Glutamatergic neuron (in vitro differentiated cells): ENCODE measurements at regions not wholly inside any gene's neighbourhood (a gene's known extent, or its start where the extent isn't known, plus 50 kb on each side); places are given as distances from the start of the nearest gene placed in this dataset.

Experiments
- DNase-seq: peaks from one replicate; pipeline ENCODE4 v3.0.0; 2022
- H3K27ac Mint-ChIP-seq: one replicate; pipeline ENCODE4 v1.8.0; 2020; ENCODE audit warnings: mild to moderate bottlenecking, mixed read lengths, inconsistent platforms; ENCODE audit not compliant: unreplicated experiment
- H3K27me3 Mint-ChIP-seq: one replicate; pipeline ENCODE4 v1.8.0; 2020; ENCODE audit warnings: mild to moderate bottlenecking, moderate library complexity, mixed read lengths, inconsistent platforms; ENCODE audit not compliant: unreplicated experiment
- H3K36me3 Mint-ChIP-seq: one replicate; pipeline ENCODE4 v1.8.0; 2020; ENCODE audit warnings: mild to moderate bottlenecking, mixed read lengths, inconsistent platforms; ENCODE audit not compliant: unreplicated experiment
- H3K4me1 Mint-ChIP-seq: one replicate; pipeline ENCODE4 v1.8.0; 2020; ENCODE audit warnings: mild to moderate bottlenecking, low read depth, mixed read lengths, inconsistent platforms; ENCODE audit not compliant: unreplicated experiment
- H3K4me3 Mint-ChIP-seq: one replicate; pipeline ENCODE4 v1.8.0; 2020; ENCODE audit warnings: mild to moderate bottlenecking, mixed read lengths, inconsistent platforms; ENCODE audit not compliant: unreplicated experiment
- H3K9me3 Mint-ChIP-seq: one replicate; pipeline ENCODE4 v1.8.0; 2020; ENCODE audit warnings: mild to moderate bottlenecking, moderate library complexity, mixed read lengths, inconsistent platforms; ENCODE audit not compliant: unreplicated experiment
- TF ChIP-seq, protein P1 (sequence below): fragments of 200-600 bp; sonication (generic); IDR thresholded peaks from one replicate; pipeline ENCODE4 v1.5.0; 2021; ENCODE audit not compliant: partially characterized antibody, unreplicated experiment

DNA sequence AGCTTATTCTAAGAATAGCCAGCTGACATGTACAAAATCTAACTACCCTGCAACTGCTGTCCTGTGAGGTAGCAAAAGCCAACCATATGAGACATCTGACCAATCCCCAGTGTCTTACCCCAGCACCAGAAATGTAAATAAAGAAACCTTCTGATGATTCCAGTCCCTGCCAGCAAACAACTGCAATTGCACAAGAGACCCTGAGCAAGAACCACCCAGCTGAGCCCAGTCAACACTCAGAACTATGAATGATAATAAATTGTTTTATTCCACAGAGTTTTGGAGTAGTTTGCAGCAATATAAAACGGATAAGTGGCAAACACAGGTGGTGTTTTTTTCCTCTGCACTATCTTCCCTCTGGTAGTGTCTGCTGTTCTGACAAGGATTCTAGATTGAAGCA lies 94.9 kb downstream of the ERCC5 start:
- Mint-ChIP-seq H3K27me3 (peaks cover 2% of the 10 kb centered on the region), H3K9me3 (peaks cover 3% of the 10 kb centered on the region), H3K4me1 (no peaks in the 10 kb centered on the region), H3K4me3 (no peak overlapping the region), H3K36me3 (no peaks in the 10 kb centered on the region), H3K27ac (no peak overlapping the region)
- no peak for DNase-seq
- TF ChIP-seq, protein P1, sequence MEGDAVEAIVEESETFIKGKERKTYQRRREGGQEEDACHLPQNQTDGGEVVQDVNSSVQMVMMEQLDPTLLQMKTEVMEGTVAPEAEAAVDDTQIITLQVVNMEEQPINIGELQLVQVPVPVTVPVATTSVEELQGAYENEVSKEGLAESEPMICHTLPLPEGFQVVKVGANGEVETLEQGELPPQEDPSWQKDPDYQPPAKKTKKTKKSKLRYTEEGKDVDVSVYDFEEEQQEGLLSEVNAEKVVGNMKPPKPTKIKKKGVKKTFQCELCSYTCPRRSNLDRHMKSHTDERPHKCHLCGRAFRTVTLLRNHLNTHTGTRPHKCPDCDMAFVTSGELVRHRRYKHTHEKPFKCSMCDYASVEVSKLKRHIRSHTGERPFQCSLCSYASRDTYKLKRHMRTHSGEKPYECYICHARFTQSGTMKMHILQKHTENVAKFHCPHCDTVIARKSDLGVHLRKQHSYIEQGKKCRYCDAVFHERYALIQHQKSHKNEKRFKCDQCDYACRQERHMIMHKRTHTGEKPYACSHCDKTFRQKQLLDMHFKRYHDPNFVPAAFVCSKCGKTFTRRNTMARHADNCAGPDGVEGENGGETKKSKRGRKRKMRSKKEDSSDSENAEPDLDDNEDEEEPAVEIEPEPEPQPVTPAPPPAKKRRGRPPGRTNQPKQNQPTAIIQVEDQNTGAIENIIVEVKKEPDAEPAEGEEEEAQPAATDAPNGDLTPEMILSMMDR, result no peak

DNA sequence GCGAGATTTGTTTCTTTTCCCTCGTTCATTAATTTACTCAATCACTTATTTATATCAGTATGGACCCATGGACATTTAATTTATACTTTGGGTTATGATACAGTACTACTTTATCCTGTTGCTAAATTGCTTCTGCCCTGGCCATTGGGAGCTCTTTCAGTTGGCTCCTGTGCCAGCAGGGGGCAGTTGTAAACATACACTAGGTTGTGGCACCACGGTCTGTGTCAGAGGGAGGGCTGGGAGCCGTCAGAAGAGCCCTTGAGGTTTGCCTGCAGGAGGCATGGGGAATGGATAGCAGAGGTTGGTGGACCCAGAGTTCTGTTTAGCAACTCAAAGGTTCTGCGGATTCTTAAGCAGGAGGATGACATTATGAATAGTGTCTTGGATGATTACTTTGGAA lies 94.3 kb downstream of the ERCC5 start:
- Mint-ChIP-seq H3K9me3 (peaks cover 3% of the 10 kb centered on the region), H3K27me3 (peaks cover 2% of the 10 kb centered on the region), H3K4me3 (no peak overlapping the region), H3K4me1 (no peaks in the 10 kb centered on the region), H3K36me3 (no peaks in the 10 kb centered on the region), H3K27ac (no peak overlapping the region)
- TF ChIP-seq, protein P1, result no peak
- DNase-seq, result no peak

DNA sequence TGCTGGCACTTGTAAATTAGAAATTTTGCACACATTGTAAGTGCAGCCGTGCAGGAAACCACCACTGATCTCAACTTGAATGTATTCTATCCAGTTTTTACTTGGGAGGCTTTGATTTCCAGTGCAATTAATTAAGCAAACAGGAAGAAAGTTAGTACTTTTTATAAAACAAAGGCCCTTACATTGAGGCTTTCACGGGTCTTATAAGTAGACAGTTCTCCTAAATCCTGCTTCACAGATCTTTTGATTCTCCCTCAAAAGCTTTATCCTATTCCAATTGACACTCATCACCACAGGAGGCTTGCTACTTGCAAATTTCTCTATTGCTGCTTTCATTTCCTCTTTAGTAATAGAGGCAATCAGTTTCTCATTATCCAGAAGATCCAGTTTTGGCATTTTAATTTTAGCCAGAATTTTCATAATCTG lies 90.1 kb downstream of the ERCC5 start:
- Mint-ChIP-seq H3K4me3 (no peak overlapping the region), H3K27me3 (no peaks in the 10 kb centered on the region), H3K27ac (no peak overlapping the region), H3K4me1 (peaks cover 4% of the 10 kb centered on the region), H3K9me3 (no peaks in the 10 kb centered on the region), H3K36me3 (no peaks in the 10 kb centered on the region)
- TF ChIP-seq, protein P1, result no peak
- DNase-seq, result no peak

DNA sequence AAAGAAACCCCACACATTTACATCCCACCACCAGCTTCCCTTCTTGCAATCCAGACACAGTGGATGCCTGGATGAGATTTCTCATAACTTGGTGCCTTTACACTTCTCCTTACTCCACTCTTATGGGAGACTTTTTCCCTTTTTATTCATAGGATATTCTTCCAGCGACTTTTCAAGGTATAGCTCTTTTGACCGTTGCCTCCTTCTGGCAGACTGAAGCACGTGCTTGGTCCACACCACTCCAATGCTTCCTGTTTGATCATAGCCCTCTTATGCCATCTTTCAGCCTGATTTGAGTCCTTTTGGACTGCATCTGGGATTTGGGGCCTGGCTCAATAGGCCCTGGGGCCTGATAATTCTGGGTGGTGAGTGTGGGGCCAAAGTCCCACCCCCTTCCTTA lies 87.7 kb downstream of the ERCC5 start:
- Mint-ChIP-seq H3K4me1 (peaks cover 11% of the 10 kb centered on the region), H3K9me3 (no peaks in the 10 kb centered on the region), H3K4me3 (no peak overlapping the region), H3K27ac (no peak overlapping the region), H3K27me3 (no peaks in the 10 kb centered on the region), H3K36me3 (no peaks in the 10 kb centered on the region)
- TF ChIP-seq, protein P1, result no peak
- DNase-seq, result no peak

DNA sequence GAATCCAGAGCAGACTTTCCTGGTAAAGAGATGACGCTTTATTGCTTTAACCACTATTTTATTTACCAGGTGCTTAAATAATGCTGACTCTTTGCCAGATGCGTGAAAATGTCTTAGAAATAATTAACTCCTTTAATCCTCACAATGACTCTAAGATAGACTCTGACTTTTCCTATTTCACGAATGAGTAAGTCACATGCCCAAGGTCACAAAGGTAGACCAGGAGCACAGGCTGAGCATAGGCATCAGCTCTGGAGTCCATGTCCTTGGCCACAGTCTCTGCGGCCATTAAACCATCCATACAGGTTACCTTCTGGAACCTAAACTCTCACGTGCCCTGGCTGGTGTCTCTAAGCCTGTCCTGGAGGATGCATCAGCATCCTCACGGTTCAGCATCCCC lies 87.3 kb downstream of the ERCC5 start:
- Mint-ChIP-seq H3K4me3 (no peak overlapping the region), H3K27ac (no peak overlapping the region), H3K27me3 (no peaks in the 10 kb centered on the region), H3K9me3 (no peaks in the 10 kb centered on the region), H3K4me1 (peaks cover 11% of the 10 kb centered on the region), H3K36me3 (no peaks in the 10 kb centered on the region)
- DNase-seq, result no peak
- TF ChIP-seq, protein P1, result no peak
